ENCODE measurements at regions not wholly inside any gene's neighbourhood (a gene's known extent, or its start where the extent isn't known, plus 50 kb on each side); places are given as distances from the start of the nearest gene placed in this dataset.
"Not testable (repeated sequence)": the region's sequence is repeated elsewhere in the genome, so short reads cannot be mapped to it uniquely, and the experiment has no call there.

DNA sequence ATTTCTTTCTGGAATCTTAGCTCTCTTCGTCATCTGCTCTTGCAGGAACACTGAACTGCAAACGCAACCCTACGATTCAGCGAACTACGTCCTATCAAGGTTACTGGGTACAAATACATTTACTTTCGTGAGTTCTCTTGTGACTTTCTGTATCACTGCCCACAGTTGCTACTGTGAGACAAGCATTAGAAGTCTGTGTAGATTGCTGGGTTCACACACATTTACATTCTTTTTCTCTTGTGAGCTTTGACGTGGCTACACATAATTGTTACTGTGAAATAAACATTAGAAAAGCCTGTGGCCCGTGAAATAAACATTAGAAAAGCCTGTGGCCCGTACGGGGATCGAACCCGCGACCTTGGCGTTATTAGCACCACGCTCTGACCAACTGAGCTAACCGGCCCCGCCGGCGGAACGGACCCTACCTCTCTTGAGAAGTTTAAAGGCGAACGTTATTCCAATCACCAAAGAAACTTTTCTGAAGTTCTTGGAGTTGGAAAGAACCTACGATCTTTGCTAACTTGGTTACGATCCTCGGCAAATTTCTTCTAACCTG, 61.2 kb upstream of the ZNF322 start:
- DNase-seq (ENCODE audit: low read depth in 1 of 2, low spot score in 1 of 2); H3K27ac ChIP-seq; H3K4me2 ChIP-seq; POLR2A ChIA-PET; H3K9me3 ChIP-seq; H3K4me3 ChIP-seq; CTCF ChIA-PET; FAIRE-seq; H3K4me1 ChIP-seq: not testable (repeated sequence)
- ATAC-seq: peak in 1 of 2 experiments; percentile 46; a peak in 3 of 6 replicates
- no CpG with 5 or more reads among the region's 25 CpGs for WGBS (ENCODE audit: missing lambda C conversion rate)

DNA sequence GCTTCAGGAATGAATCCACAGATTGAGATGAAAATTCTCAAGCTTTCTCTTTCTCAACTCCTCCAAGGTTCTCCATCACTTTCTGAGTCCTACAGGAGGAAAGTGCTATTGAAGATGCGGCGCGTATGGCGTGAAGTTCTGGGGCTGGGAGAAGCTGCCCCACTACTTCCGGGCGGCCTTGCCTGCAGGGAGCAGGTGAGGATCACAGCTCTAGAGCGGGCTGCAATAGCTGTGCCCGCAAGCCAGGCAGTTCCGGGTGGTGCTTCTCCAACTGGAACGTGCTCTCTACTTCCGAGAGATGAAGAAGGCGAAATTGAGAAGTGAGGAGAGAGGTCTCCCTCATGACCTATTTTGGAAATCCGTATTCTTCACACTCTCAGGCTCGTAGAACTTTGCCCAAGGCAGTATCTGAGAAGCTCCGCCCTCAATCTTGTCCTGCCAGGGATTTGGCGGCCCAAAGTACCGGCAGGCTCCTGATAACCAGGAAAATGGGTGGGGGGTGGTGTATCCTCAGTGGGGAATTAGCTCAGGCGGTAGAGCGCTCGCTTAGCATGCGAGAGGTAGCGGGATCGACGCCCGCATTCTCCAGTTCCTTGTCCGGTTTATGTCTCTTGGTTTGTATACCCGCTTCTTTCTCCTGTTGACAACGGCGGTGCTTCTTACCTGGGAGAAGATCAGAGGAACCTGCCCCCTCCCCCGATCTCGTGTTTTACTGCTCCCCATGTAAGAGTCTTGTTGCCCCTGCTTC, 70.6 kb upstream of the ZNF322 start:
- H3K4me2 ChIP-seq; H3K4me3 ChIP-seq; CTCF ChIA-PET; DNase-seq (ENCODE audit: low read depth in 1 of 2, low spot score in 1 of 2); H3K27ac ChIP-seq; POLR2A ChIA-PET; H3K4me1 ChIP-seq; H3K9me3 ChIP-seq; FAIRE-seq: not testable (repeated sequence)
- peak; percentile 83 to 84 for ATAC-seq
- no CpG with 5 or more reads among the region's 31 CpGs for WGBS (ENCODE audit: missing lambda C conversion rate)

DNA sequence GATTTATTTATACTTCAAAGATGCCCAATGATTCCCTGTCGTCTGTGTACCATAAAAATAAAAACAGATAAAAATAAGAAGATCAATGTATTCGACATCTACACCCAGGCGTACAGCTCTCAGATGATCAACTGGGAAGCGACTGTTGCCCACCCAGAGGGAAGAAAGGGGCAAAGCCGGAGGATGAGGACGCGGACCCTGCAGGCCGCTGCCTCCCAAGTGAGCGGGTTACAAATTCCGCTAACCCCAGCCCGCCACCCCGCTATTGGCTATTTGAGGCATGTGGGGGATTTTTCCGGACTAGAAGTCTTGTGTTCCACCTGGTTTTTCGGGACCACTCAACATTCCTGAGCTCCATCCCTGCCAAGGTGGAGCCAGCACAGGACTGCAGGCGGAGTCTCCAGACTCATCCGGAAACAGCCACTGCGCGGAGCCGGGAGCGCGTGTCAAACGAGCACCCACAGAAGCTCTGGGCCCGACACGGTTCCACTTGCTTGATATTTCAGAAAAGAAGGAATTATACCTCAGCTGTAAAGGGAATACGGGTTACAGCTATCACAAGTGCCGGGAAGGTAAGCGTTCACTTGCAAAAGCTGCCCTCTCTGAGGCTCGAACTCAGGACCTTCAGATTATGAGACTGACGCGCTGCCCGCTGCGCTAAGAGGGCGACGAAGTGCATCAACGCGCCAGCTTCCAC, 75.4 kb upstream of the ZNF322 start:
- H3K4me1 ChIP-seq; H3K4me3 ChIP-seq; FAIRE-seq; POLR2A ChIA-PET; H3K4me2 ChIP-seq; CTCF ChIA-PET; H3K9me3 ChIP-seq; DNase-seq (ENCODE audit: low read depth in 1 of 2, low spot score in 1 of 2); H3K27ac ChIP-seq: not testable (repeated sequence)
- WGBS (ENCODE audit: missing lambda C conversion rate): no CpG with 5 or more reads among the region's 36 CpGs
- ATAC-seq: peak; percentile 86 to 92

DNA sequence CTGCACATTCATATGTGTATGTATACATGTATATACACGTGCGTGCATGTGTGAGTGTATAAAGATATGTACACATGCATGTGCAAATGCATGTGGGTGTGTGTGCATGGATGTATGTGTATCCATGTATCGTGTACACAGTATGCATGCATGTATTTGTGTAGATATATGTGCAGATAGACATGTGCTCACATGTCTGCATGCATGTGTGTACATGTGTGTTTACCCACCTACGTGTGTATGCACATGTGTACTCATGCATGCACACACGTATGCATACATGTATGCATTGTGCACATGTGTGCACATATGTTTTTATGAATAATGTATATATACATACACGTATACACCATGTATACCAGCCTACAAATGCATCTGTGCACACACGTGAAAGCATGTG, 80.3 kb upstream of the ZNF322 start:
- TF ChIP-seq, protein P1, sequence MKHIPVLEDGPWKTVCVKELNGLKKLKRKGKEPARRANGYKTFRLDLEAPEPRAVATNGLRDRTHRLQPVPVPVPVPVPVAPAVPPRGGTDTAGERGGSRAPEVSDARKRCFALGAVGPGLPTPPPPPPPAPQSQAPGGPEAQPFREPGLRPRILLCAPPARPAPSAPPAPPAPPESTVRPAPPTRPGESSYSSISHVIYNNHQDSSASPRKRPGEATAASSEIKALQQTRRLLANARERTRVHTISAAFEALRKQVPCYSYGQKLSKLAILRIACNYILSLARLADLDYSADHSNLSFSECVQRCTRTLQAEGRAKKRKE (CRISPR knock-in tag; IDR thresholded peaks at IDR 0.05; ENCODE audit: low read depth): no peak
- TF ChIP-seq TP53 (CRISPR knock-in tag; IDR thresholded peaks at IDR 0.05) (no peak), CHD4 (IDR thresholded peaks at IDR 0.05; ENCODE audit: borderline replicate concordance) (no peak), RNF2 (IDR thresholded peaks at IDR 0.05; ENCODE audit: borderline replicate concordance, low read depth) (no peak), ZNF302 (CRISPR knock-in tag; IDR thresholded peaks at IDR 0.05) (no peak), FOSL2 (IDR thresholded peaks at IDR 0.05) (no peak), FOSL2 (CRISPR knock-in tag; IDR thresholded peaks at IDR 0.05) (no peak), CHD2 (IDR thresholded peaks at IDR 0.05; ENCODE audit: low read length, partially characterized antibody) (no peak), FOSB (CRISPR knock-in tag; IDR thresholded peaks at IDR 0.05) (no peak), NPAS2 (CRISPR knock-in tag; IDR thresholded peaks at IDR 0.05; ENCODE audit: borderline replicate concordance) (no peak), RFX5 (IDR thresholded peaks at IDR 0.05) (no peak), SREBF2 (IDR thresholded peaks at IDR 0.05) (no peak), HOXB13 (CRISPR knock-in tag; IDR thresholded peaks at IDR 0.05; ENCODE audit: low read depth) (no peak)
- TF ChIP-seq, protein P2, sequence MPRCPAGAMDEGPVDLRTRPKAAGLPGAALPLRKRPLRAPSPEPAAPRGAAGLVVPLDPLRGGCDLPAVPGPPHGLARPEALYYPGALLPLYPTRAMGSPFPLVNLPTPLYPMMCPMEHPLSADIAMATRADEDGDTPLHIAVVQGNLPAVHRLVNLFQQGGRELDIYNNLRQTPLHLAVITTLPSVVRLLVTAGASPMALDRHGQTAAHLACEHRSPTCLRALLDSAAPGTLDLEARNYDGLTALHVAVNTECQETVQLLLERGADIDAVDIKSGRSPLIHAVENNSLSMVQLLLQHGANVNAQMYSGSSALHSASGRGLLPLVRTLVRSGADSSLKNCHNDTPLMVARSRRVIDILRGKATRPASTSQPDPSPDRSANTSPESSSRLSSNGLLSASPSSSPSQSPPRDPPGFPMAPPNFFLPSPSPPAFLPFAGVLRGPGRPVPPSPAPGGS (IDR thresholded peaks at IDR 0.05): no peak
- ATAC-seq: no peak
- DNase-seq (ENCODE audit: low read depth in 1 of 2, low spot score in 1 of 2): no peak
- FAIRE-seq: no peak
- WGBS (ENCODE audit: missing lambda C conversion rate): 55% methylated on average over 7 of the region's 7 CpGs
- CTCF ChIA-PET: no interaction called here
- Histone ChIP-seq H3K9me3 (no peaks in the 10 kb centered on the region), H3K4me3 (no peak overlapping the region), H3K4me2 (no peak overlapping the region), H3K27ac (no peak overlapping the region), H3K4me1 (no peaks in the 10 kb centered on the region; the same call in 2 of the 3 replicates)
- POLR2A ChIA-PET: no interaction called here

All from A549 (cell line).